HG02678 (cell line): ENCODE measurements at regions not wholly inside any gene's neighbourhood (a gene's known extent, or its start where the extent isn't known, plus 50 kb on each side); places are given as distances from the start of the nearest gene placed in this dataset.
A peak's percentile ranks its signal among the peaks of the same experiment; 100 is the strongest.

Experiments
- ATAC-seq: cut with Tn5 transposase; IDR thresholded peaks from one replicate; pipeline ENCODE4 v1.9.1; 2021; ENCODE audit warnings: mild to moderate bottlenecking, moderate library complexity; ENCODE audit not compliant: unreplicated experiment

- ATAC-seq, result no peak
Observed at GRCh38 chr6:44701637-44702101, 314.2 kb downstream of the CDC5L start.

- no peak for ATAC-seq
Observed at GRCh38 chr6:44702292-44702691, 314.8 kb downstream of the CDC5L start.

- peak; percentile 54 for ATAC-seq
Observed at GRCh38 chr6:44704240-44705150, 317.0 kb downstream of the CDC5L start.

- no peak for ATAC-seq
Observed at GRCh38 chr6:44705596-44705995, 318.1 kb downstream of the CDC5L start.

GRCh38 chr6:44706011-44706410 is 318.5 kb downstream of the CDC5L start:
- ATAC-seq, result no peak

- no peak for ATAC-seq
Observed at GRCh38 chr6:44708208-44708607, 320.7 kb downstream of the CDC5L start.

- ATAC-seq, result no peak
Observed at GRCh38 chr6:44712353-44713111, 325.0 kb downstream of the CDC5L start.

GRCh38 chr6:44715188-44715587 is 327.7 kb downstream of the CDC5L start:
- ATAC-seq, result no peak

GRCh38 chr6:44715925-44716324 is 328.4 kb downstream of the CDC5L start:
- ATAC-seq, result no peak

- no peak for ATAC-seq
Observed at GRCh38 chr6:44717431-44717830, 329.9 kb downstream of the CDC5L start.

GRCh38 chr6:44721954-44722578 is 334.6 kb downstream of the CDC5L start:
- ATAC-seq, result no peak

- no peak for ATAC-seq
Observed at GRCh38 chr6:44722736-44723135, 335.2 kb downstream of the CDC5L start.

- no peak for ATAC-seq
Observed at GRCh38 chr6:44723439-44724197, 336.1 kb downstream of the CDC5L start.

GRCh38 chr6:44725070-44725469 is 337.6 kb downstream of the CDC5L start:
- ATAC-seq, result no peak

GRCh38 chr6:44727651-44728630 is 340.4 kb downstream of the CDC5L start:
- ATAC-seq, result no peak

GRCh38 chr6:44730771-44731391 is 343.4 kb downstream of the CDC5L start:
- no peak for ATAC-seq

- no peak for ATAC-seq
Observed at GRCh38 chr6:44731485-44732095, 344.1 kb downstream of the CDC5L start.

GRCh38 chr6:44732243-44732642 is 344.7 kb downstream of the CDC5L start:
- no peak for ATAC-seq

- no peak for ATAC-seq
Observed at GRCh38 chr6:44733126-44733525, 345.6 kb downstream of the CDC5L start.
